Mononuclear cell (primary cell): ENCODE measurements at regions not wholly inside any gene's neighbourhood (a gene's known extent, or its start where the extent isn't known, plus 50 kb on each side); places are given as distances from the start of the nearest gene placed in this dataset.
"Not testable (repeated sequence)": the region's sequence is repeated elsewhere in the genome, so short reads cannot be mapped to it uniquely, and the experiment has no call there.

ENCODE experiments used
- H3K27me3 ChIP-seq: 2 replicates; pipeline ENCODE4 v1.6.0; 2011; ENCODE audit warnings: low read length, control low read depth; ENCODE audit not compliant: insufficient read depth
- H3K4me1 ChIP-seq: 2 replicates; pipeline ENCODE4 v1.5.1; 2011; ENCODE audit warnings: mild to moderate bottlenecking, low read length, control low read depth; ENCODE audit not compliant: insufficient read depth
- H3K4me3 ChIP-seq: 2 replicates; pipeline ENCODE4 v1.5.1; 2011; ENCODE audit warnings: mild to moderate bottlenecking, low read length, moderate library complexity
- H3K9me3 ChIP-seq: 2 replicates; pipeline ENCODE4 v1.5.1; 2011; ENCODE audit warnings: low read depth, mild to moderate bottlenecking, control low read depth, low read length

DNA sequence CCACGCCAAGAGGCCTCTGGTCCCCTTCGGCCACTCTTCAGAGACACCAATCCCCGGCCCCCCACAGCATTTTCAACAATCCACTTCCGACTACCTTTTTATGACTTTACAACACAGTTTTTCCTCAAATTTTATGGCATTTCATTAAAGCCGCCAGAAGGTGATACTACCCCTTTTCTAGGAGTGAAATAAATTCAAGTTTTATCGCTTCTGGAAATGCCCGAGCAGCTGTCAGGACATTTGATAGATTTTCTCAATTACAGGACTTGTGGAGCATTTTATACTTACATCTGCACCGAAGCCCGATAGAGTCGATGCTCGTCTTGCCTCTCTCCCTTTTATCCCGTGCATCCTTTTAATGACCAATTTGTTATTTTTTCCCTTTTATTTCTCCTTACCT, 108.1 kb upstream of the CREB1 start:
- Histone ChIP-seq H3K9me3 (no peaks in the 10 kb centered on the region), H3K4me3 (no peak overlapping the region), H3K4me1 (peaks cover 5% of the 10 kb centered on the region), H3K27me3 (peaks cover 3% of the 10 kb centered on the region)

DNA sequence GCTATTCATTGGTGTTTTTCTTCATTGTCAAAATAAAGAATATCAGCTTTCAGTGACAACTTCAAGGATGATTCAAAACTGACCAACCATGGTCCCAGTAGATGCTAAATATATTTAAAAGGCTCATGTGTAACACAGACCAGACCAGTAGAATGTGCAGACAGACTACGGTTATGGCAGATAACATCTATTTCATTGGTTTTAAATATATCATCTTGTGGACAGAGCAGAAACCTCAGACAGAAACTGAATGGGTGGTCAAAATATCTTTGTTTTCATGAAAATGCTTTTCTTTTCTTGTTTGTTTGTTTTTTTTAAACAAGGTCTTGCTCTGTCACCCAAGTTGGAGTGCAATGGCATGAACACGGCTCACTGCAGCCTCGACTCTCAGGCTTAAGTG, 107.4 kb upstream of the CREB1 start:
- H3K9me3 ChIP-seq: no peaks in the 10 kb centered on the region
- peaks cover 5% of the 10 kb centered on the region for H3K4me1 ChIP-seq
- H3K4me3 ChIP-seq: no peak overlapping the region
- H3K27me3 ChIP-seq: peaks cover 3% of the 10 kb centered on the region

DNA sequence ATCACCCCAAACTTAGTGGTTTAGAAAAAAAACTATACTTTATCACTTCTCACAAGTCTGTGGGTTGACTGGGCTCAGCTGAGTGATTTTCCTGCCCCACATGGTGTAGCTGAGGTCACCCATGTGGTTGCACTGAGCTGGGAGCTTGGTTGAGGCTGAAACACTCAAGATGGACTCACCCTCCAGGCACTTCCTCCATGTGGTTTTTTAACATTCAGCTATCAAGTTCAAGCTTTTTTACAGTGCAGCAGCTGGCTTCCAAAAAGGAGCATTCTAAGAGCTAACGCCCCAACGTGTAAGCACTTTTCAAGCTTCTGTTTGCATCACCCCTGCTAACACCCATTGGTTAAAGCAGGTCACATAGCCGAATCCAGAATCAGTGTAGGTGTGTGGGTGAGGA, 105.9 kb upstream of the CREB1 start:
- Histone ChIP-seq H3K4me3 (no peak overlapping the region), H3K9me3 (no peaks in the 10 kb centered on the region), H3K4me1 (peaks cover 5% of the 10 kb centered on the region), H3K27me3 (no peaks in the 10 kb centered on the region)

DNA sequence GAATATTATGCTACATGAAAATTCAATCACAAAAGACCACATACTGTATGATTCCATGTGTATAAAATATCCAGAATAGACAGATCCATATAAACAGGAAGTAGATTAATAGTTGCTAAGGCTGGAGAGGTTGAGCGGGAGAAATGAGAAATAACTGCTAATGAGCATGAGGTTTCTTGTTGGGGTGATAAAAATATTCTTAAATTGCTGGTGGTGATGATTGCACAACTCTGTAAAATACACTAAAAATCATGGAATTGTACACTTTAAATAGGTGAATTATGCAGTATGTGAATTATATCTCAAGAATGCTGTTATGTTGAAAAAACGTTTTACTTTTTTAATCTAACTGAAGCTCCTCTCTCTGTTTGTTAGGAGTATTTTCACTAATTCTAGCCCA, 101.8 kb upstream of the CREB1 start:
- Histone ChIP-seq H3K4me1 (peaks cover 5% of the 10 kb centered on the region), H3K9me3 (no peaks in the 10 kb centered on the region), H3K27me3 (no peaks in the 10 kb centered on the region), H3K4me3 (no peak overlapping the region)

DNA sequence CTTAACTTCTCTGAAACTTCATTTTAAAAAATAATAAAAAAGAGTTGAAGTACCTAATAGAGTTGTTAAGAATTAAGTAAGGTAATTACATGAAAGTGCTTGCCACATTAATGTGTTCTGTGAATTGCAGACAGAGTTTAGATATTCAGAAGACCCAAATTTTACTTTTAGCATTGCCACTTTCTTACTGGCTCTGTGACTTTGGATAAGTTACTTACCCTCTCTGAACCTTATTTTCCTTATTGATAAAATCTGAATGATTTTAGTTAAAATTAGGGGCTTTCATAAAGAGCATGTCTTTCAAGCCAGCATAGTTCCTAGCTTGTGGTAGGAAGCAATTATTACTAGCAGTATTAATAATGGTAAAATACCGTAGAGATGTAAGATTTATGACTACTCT, 101.2 kb upstream of the CREB1 start:
- Histone ChIP-seq H3K4me1 (peaks cover 5% of the 10 kb centered on the region), H3K27me3 (no peaks in the 10 kb centered on the region)

DNA sequence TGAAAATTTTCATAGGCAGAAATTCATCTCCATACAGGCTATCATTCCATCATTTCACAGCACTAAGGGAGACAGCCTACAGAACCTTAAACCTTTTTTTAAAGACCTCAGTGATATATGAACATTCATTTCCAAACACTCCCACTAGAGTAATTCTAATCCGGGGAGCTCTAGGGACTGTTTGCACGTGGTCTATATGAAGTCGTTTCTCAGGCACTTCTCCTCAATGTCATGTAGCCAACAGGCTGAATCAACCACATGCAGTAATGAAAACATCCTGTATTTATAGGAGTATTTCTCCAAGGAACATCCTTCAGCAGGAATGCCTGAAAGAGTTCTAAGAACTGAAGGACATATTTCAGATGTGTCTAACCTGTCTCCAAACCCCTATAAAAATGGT, 97.3 kb upstream of the CREB1 start:
- no peaks in the 10 kb centered on the region for H3K4me1 ChIP-seq
- H3K27me3 ChIP-seq: no peaks in the 10 kb centered on the region
- H3K4me3 ChIP-seq: no peak overlapping the region
- H3K9me3 ChIP-seq: no peaks in the 10 kb centered on the region

More for the DNA sequence above, 101.2 kb upstream of the CREB1 start:
- Histone ChIP-seq H3K4me3 (no peak overlapping the region), H3K9me3 (no peaks in the 10 kb centered on the region)

DNA sequence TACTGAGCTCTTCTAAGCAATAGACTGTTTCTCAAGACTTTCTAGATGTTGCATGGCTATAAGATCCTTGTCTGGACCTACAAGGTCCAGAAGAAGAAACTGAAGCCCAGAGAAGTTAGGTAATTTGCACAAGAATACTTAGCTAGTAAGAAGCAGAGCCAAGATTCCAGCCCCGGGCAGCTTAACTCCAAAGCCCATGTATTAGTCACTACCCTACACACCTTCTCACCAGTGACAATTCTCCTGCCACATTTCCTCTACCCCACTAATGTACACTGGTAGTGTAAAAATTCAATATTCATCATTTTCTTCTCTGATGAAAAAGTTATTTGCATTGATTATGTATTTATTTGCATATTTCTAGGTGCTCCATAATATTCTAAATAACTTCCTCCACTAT, 95.5 kb upstream of the CREB1 start:
- Histone ChIP-seq H3K4me3 (no peak overlapping the region), H3K4me1 (no peaks in the 10 kb centered on the region), H3K9me3 (no peaks in the 10 kb centered on the region), H3K27me3 (no peaks in the 10 kb centered on the region)

DNA sequence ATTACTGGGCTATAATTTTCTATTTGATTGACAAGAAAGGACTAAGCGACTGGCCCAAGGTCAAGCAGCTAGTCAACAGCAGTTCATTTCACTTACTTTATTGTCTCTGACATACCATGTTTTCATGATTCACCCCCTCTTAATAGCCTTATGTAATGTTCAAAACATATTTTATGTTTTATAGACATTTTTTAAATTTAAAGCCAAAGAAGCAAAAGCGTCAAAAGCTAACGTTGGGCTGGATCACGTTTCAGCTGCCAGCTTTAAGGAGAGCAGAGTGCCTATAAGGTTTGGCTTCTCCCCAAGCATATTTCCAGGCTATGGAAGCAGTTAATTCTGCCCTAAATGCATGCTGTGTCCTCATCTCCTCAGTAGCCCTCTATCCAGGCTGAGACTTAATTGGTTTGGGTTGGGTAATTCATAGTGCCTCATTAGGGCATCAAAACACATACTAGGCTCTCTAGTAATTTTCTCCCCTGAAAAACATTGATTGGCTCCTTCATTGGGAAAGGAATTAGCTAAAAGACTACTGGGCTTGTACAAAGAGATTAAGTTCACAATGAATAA, 94.8 kb upstream of the CREB1 start:
- no peaks in the 10 kb centered on the region for H3K9me3 ChIP-seq

DNA sequence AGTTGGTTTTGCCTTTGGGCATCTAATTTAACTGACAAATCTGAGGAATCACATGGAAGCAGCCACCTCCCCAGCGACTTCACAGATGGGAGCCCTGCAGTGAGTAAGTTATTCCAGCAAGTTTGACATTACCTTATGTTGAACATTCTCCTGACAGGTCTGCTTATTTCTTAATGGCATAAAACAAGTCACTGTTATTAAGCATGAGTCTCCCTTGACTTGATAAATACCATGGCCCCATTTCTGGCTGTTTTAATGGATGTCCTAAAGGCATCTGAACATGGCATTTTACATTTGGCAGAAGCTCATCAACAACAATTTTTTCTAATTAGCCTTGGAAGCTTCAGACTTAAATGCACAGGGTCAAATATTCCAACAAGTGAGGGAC, 92.6 kb upstream of the CREB1 start:
- Histone ChIP-seq H3K4me3 (no peak overlapping the region), H3K27me3 (no peaks in the 10 kb centered on the region), H3K4me1 (no peaks in the 10 kb centered on the region), H3K9me3 (no peaks in the 10 kb centered on the region)

More for the DNA sequence above, 94.8 kb upstream of the CREB1 start:
- Histone ChIP-seq H3K4me1 (no peaks in the 10 kb centered on the region), H3K4me3 (no peak overlapping the region), H3K27me3 (no peaks in the 10 kb centered on the region)

DNA sequence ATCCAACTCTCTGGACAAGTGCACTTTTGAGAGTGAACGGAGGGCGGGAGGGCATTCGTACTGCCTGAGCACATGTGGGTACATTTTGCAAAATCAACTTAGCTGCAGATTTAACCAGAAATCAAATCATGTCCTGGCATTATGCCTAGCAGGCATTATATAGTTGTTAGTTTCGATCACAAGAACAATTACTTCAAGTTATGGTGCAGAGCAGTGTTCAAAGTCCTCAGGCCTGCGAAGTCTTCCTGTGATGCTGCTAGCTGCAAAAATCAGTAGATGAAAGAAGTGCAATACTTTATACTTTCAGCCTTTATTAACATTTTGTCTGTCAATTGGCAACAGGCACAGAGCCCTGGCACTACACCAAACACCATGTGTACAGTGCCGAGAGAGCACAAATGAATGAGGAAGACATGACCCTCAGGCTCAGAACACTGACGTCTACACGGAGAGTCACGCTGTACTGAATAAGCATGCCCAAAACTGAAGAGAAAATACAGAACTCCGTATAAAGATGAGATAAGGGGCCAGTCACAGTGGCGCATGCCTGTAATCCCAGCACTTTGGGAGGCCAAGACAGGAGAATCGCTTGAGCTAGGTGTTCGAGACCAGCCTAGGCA, 92.1 kb upstream of the CREB1 start:
- H3K4me3 ChIP-seq: no peak overlapping the region
- no peaks in the 10 kb centered on the region for H3K27me3 ChIP-seq
- H3K4me1 ChIP-seq: no peaks in the 10 kb centered on the region
- H3K9me3 ChIP-seq: no peaks in the 10 kb centered on the region

DNA sequence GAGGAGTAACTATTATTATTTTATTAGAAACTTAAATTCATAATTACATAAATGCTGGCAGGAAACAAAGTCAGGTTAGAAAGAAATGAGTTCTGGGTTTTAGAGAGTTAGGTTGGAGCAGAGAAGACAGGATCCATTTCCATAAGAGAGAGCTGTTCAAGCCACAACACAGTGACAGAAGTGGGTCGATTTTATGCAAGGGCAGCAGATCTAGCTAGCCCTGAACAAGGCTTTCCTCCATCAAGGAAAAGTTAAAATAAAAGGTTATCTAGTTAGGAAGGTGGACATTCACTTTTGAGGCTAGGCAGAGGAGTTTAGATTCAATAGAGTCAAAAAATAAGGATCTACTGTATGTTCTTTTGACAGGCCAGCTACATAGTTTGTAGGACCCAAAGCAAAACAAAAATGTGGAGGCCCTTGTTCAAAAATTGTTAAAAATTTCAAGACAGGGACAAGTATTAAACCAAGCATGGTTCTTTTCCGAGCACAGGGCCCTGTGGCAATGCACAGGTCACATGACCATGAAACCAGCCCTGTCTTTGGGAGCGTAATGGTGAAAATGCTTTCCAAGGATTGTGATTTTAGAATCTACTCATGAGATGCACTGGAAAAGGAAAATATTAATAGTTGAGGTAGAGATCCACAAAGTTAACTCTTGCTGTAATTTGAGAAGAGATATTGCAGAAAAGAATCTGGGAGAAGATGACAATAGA, 91.2 kb upstream of the CREB1 start:
- H3K27me3 ChIP-seq: no peaks in the 10 kb centered on the region
- H3K9me3 ChIP-seq: no peaks in the 10 kb centered on the region
- H3K4me3 ChIP-seq: no peak overlapping the region
- no peaks in the 10 kb centered on the region for H3K4me1 ChIP-seq

DNA sequence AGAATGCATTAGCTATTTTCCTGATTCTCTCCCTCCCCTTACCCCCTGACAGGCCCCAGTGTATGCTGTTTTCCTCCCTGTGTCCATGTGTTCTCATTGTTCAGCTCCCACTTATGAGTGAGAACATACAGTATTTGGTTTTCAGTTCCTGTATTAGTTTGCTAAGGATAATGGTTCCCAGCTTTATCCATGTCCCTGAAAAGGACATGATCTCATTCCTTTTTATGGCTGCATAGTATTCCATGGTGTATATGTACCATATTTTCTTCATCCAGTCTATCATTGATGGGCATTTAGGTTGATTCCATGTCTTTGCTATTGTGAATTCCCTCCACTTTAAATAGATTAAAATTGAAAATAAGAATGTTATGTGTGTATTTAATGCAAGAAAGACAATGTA, 89.9 kb upstream of the CREB1 start:
- H3K4me3 ChIP-seq, H3K4me1 ChIP-seq, H3K27me3 ChIP-seq, H3K9me3 ChIP-seq: not testable (repeated sequence)

DNA sequence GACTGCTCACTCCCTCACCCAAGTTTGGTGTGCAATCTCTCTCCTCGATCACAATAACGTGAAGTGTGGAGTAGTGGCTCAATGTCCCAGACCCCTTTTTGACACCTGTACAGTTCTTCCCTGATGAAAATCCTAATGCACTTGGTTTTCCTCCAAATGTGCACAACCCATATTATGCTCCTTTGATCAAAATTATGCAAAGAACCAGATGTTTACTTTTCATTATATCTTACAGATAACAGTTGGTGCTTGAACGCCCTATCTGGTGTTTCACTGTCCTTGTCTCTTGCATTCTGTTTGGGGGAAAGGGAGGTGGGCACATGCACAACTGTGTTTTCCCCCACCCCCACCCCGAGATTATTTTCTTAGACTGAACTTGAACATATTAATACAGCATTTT, 85.0 kb upstream of the CREB1 start:
- Histone ChIP-seq H3K27me3 (no peaks in the 10 kb centered on the region), H3K4me3 (no peak overlapping the region)

DNA sequence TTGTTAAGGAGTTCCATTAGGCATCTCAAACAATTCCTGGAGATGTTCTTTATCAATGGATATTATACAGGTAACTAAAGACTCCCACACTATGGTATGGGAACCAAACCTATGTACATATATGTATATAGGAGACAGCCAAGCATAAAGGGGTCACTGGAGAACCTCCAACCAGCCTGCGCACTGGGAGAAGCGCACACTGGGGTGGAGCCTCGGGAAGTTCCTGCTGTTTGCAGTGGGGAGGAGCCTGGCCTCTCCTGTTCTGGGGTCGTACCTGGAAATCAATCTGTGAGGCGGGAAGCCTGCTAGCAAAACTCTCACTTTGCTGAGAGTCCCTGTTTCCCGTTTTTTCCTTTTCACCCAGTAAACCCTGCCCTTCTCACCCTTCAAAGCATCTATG, 83.1 kb upstream of the CREB1 start:
- Histone ChIP-seq H3K27me3 (no peaks in the 10 kb centered on the region), H3K4me1 (no peaks in the 10 kb centered on the region), H3K4me3 (no peak overlapping the region), H3K9me3 (no peaks in the 10 kb centered on the region)

More for the DNA sequence above, 85.0 kb upstream of the CREB1 start:
- Histone ChIP-seq H3K9me3 (no peaks in the 10 kb centered on the region), H3K4me1 (no peaks in the 10 kb centered on the region)

DNA sequence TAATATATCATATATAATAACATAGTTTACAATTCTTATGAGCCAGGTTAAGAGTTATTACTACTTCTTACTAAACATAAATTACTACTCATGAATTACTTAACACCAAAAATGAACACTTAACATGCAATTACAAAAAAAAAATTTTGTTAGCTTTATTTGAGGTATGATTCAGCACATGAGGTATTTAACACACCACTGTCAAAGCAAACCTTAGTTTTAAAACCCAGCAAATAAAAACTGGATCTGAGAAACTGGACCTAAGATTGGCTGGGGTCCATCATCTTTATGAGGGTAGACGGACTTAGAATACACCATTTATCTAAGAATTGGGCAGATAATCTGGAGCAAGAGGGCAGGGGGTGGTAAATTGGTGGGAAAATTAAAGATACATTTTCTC, 81.8 kb upstream of the CREB1 start:
- Histone ChIP-seq H3K4me1 (no peaks in the 10 kb centered on the region), H3K4me3 (no peak overlapping the region), H3K9me3 (no peaks in the 10 kb centered on the region), H3K27me3 (no peaks in the 10 kb centered on the region)

DNA sequence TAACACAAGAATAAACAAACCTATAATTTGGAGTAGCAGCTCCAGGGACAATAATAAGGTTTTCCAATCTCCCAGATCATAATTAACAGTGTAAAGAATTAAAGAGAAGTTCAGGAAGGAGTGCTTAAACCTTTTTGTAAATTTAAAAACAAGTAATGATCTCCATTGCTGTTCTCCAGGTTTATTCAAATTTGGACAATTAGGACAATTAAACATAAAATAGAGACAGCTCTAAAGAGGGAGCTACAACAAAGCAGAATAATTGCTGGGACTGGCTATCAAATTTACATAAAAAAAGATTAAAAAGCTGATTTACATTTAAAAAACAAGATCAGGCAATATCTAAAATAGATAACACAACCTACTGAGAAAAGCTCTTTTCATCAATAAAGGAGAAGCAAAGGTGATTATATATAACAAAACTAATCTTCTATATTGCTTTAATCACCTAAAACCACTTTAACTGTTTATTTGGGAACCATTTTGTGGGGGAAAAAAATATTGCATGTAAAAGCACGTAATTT, 80.1 kb upstream of the CREB1 start:
- no peaks in the 10 kb centered on the region for H3K27me3 ChIP-seq
- no peak overlapping the region for H3K4me3 ChIP-seq
- H3K9me3 ChIP-seq: no peaks in the 10 kb centered on the region
- no peaks in the 10 kb centered on the region for H3K4me1 ChIP-seq
